ENCODE measurements at regions not wholly inside any gene's neighbourhood (a gene's known extent, or its start where the extent isn't known, plus 50 kb on each side); places are given as distances from the start of the nearest gene placed in this dataset.

DNA sequence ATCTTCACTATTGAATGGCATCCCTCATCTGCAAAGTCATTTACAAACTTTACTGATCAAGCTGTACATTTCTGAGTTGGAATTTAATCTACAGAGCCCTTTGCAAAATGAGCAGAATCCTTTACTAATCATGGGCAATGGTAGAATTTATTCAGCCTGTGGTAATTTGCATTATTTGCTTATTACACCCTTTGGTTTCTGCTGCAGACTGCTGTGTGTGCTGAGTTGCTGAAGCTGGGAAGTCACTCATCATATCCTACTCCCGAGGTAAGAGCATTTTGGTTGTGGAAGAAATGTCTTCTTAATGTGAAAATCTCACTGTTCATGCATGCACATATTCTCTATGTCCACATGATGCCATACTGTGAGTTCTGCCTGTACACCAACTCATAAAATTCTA is 357.4 kb upstream of the SLC39A10 start:
- ChIA-PET CTCF (no interaction called here), POLR2A (ENCODE audit: unreplicated experiment) (no interaction called here)
- H3K4me2 ChIP-seq, result no peak overlapping the region
- no peak overlapping the region for H2AFZ ChIP-seq
- H3K27ac ChIP-seq, result no peak overlapping the region
- intact Hi-C loops (cut with micrococcal nuclease; ENCODE audit: unreplicated experiment), result no loop called here
- no peaks in the 10 kb centered on the region for H3K9me3 ChIP-seq (ENCODE audit: insufficient read depth, low read depth)
- no peaks in the 10 kb centered on the region for H3K27me3 ChIP-seq (ENCODE audit: insufficient read depth, low read depth)
- H3F3A ChIP-seq (ENCODE audit: insufficient read depth, low read depth), result no peaks in the 10 kb centered on the region
- DNase-seq, result no peak
- H3K9me2 ChIP-seq (ENCODE audit: insufficient read depth), result no peaks in the 10 kb centered on the region
- no peaks in the 10 kb centered on the region for H3K36me3 ChIP-seq (ENCODE audit: low read depth)
- no peaks in the 10 kb centered on the region for H3K4me1 ChIP-seq (replicated peaks; ENCODE audit: insufficient read depth)
- BruUV-seq (replicated peaks), result no TSS peak
- no peaks in the 10 kb centered on the region for H4K20me1 ChIP-seq (ENCODE audit: insufficient read depth)
- TF ChIP-seq, protein P1, sequence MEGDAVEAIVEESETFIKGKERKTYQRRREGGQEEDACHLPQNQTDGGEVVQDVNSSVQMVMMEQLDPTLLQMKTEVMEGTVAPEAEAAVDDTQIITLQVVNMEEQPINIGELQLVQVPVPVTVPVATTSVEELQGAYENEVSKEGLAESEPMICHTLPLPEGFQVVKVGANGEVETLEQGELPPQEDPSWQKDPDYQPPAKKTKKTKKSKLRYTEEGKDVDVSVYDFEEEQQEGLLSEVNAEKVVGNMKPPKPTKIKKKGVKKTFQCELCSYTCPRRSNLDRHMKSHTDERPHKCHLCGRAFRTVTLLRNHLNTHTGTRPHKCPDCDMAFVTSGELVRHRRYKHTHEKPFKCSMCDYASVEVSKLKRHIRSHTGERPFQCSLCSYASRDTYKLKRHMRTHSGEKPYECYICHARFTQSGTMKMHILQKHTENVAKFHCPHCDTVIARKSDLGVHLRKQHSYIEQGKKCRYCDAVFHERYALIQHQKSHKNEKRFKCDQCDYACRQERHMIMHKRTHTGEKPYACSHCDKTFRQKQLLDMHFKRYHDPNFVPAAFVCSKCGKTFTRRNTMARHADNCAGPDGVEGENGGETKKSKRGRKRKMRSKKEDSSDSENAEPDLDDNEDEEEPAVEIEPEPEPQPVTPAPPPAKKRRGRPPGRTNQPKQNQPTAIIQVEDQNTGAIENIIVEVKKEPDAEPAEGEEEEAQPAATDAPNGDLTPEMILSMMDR (conservative IDR thresholded peaks at IDR 0.05), result no peak
- TF ChIP-seq EZH2 (IDR thresholded peaks at IDR 0.05; ENCODE audit: low read depth), result no peak
- H3K79me2 ChIP-seq (ENCODE audit: low read depth), result no peaks in the 10 kb centered on the region
- H3K4me3 ChIP-seq, result no peak overlapping the region

DNA sequence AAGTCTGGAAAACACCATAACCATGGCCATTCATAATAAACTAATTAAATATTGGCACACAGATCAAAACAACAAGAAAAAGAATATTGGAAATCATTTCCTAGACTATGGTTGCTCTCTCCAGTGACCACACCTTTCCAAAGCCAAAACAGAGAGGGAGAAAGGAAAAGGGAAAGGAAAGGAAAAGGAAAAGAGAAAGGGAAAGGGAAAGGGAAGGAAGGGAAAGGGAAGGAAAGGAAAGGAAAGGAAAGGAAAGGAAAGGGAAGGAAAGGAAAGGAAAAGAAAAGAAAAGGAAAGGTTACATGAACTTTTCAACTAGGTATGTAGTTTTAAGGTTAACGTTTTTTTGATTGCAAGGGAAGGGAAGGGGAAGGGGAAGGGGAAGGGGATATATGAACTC is 360.5 kb upstream of the SLC39A10 start:
- no peak for DNase-seq
- no peaks in the 10 kb centered on the region for H3K9me2 ChIP-seq (ENCODE audit: insufficient read depth)
- H3K27me3 ChIP-seq (ENCODE audit: insufficient read depth, low read depth), result no peaks in the 10 kb centered on the region
- no peak overlapping the region for H3K27ac ChIP-seq
- no peak overlapping the region for H3K4me3 ChIP-seq
- H3K36me3 ChIP-seq (ENCODE audit: low read depth), result no peaks in the 10 kb centered on the region
- H4K20me1 ChIP-seq (ENCODE audit: insufficient read depth), result no peaks in the 10 kb centered on the region
- no peaks in the 10 kb centered on the region for H3K9me3 ChIP-seq (ENCODE audit: insufficient read depth, low read depth)
- no peak overlapping the region for H2AFZ ChIP-seq
- BruUV-seq (replicated peaks), result no TSS peak
- ChIA-PET CTCF (no interaction called here), POLR2A (ENCODE audit: unreplicated experiment) (no interaction called here)
- no peak overlapping the region for H3K4me2 ChIP-seq
- intact Hi-C loops (cut with micrococcal nuclease; ENCODE audit: unreplicated experiment), result no loop called here
- TF ChIP-seq, protein P1 (conservative IDR thresholded peaks at IDR 0.05), result no peak
- no peak for TF ChIP-seq EZH2 (IDR thresholded peaks at IDR 0.05; ENCODE audit: low read depth)
- H3K79me2 ChIP-seq (ENCODE audit: low read depth), result no peaks in the 10 kb centered on the region
- no peaks in the 10 kb centered on the region for H3F3A ChIP-seq (ENCODE audit: insufficient read depth, low read depth)
- H3K4me1 ChIP-seq (replicated peaks; ENCODE audit: insufficient read depth), result no peaks in the 10 kb centered on the region

DNA sequence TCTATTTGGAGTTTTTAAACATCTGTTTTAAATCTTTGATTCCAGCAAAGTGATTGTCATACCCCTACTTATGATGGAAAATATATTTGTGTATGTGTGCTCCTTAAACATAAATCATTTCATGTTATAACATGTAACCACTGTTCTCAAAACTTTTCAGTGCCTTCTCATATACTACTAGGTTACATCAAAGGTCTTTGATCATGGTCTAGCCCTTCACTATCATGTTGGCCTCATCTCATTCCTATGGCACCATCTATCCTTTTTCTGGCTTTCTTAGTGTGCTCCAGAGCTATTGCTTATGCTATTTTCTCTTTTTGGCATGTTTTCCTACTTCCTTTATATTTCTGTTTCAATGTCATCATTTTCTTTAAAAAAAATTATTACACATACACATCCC is 367.9 kb upstream of the SLC39A10 start:
- CTCF ChIA-PET, result no interaction called here
- Histone ChIP-seq H3K4me1 (replicated peaks; ENCODE audit: insufficient read depth) (no peaks in the 10 kb centered on the region), H3K9me2 (ENCODE audit: insufficient read depth) (no peaks in the 10 kb centered on the region), H3K79me2 (ENCODE audit: low read depth) (no peaks in the 10 kb centered on the region), H3K36me3 (ENCODE audit: low read depth) (no peaks in the 10 kb centered on the region), H3K4me2 (no peak overlapping the region), H3K27me3 (ENCODE audit: insufficient read depth, low read depth) (no peaks in the 10 kb centered on the region), H3K27ac (no peak overlapping the region), H3F3A (ENCODE audit: insufficient read depth, low read depth) (no peaks in the 10 kb centered on the region), H2AFZ (no peak overlapping the region), H3K9me3 (ENCODE audit: insufficient read depth, low read depth) (no peaks in the 10 kb centered on the region), H3K4me3 (no peak overlapping the region), H4K20me1 (ENCODE audit: insufficient read depth) (no peaks in the 10 kb centered on the region)
- BruUV-seq (replicated peaks), result no TSS peak
- no peak for TF ChIP-seq EZH2 (IDR thresholded peaks at IDR 0.05; ENCODE audit: low read depth)
- TF ChIP-seq, protein P1 (conservative IDR thresholded peaks at IDR 0.05), result no peak
- DNase-seq, result no peak
- intact Hi-C loops (cut with micrococcal nuclease; ENCODE audit: unreplicated experiment), result no loop called here
- POLR2A ChIA-PET (ENCODE audit: unreplicated experiment), result no interaction called here

All from PC-9 (cell line).